H1 (cell line): ENCODE measurements at regions not wholly inside any gene's neighbourhood (a gene's known extent, or its start where the extent isn't known, plus 50 kb on each side); places are given as distances from the start of the nearest gene placed in this dataset.

Source experiments
- CTCF ChIA-PET: fragments of 300-600 bp; sonication (Branson Sonifier 250); formaldehyde crosslinking; loops from one replicate; lab custom pipeline; 2021; ENCODE audit not compliant: partially characterized antibody; lab: Charles Lee
- POLR2A ChIA-PET: fragments of 300-600 bp; sonication (Branson Sonifier 250); formaldehyde crosslinking; loops from one replicate; lab custom pipeline; 2021; ENCODE audit warnings: inconsistent platforms; ENCODE audit not compliant: partially characterized antibody; lab: Charles Lee
- DNase-seq, 2 experiments: peaks; one replicate each; pipeline versions ENCODE4 v3.0.0 to v3.0.0-alpha.2; 2010 to 2022; ENCODE audit warnings: low spot score in 2 of 2, low read depth in 1 of 2, mixed read lengths in 1 of 2
- FAIRE-seq: peaks from 2 replicates; lab custom pipeline; 2011; peaks lifted over from hg19 to GRCh38; lab: Jason Lieb, UNC
- H2AFZ ChIP-seq: 2 replicates; pipeline ENCODE4 v1.8.1; 2012; ENCODE audit warnings: low read length, inconsistent platforms
- H2AK5ac ChIP-seq: 2 replicates; pipeline ENCODE4 v1.6.1; 2013; ENCODE audit warnings: low read depth, low read length
- H2BK120ac ChIP-seq: replicated peaks from 2 replicates; pipeline ENCODE3; 2013; ENCODE audit warnings: low read depth, low read length, inconsistent platforms
- H2BK12ac ChIP-seq: 2 replicates; pipeline ENCODE4 v1.6.1; 2013; ENCODE audit warnings: low read depth, low read length
- H2BK15ac ChIP-seq: 2 replicates; pipeline ENCODE4 v1.6.1; 2013; ENCODE audit warnings: low read length
- H2BK20ac ChIP-seq: 2 replicates; pipeline ENCODE4 v1.6.1; 2013; ENCODE audit warnings: low read length
- H2BK5ac ChIP-seq: 2 replicates; pipeline ENCODE4 v1.6.1; 2013; ENCODE audit warnings: low read depth, low read length
- H3K14ac ChIP-seq: 2 replicates; pipeline ENCODE4 v1.6.1; 2013; ENCODE audit warnings: inconsistent platforms; ENCODE audit not compliant: insufficient read length
- H3K18ac ChIP-seq: 2 replicates; pipeline ENCODE4 v1.6.1; 2013; ENCODE audit warnings: low read length; ENCODE audit errors: extremely low read depth
- H3K23ac ChIP-seq: 2 replicates; pipeline ENCODE4 v1.6.1; 2013; ENCODE audit warnings: inconsistent platforms; ENCODE audit not compliant: insufficient read length
- H3K23me2 ChIP-seq: 2 replicates; pipeline ENCODE4 v1.6.1; 2013; ENCODE audit warnings: low read depth, low read length
- H3K27ac ChIP-seq: 2 replicates; pipeline ENCODE4 v1.6.1; 2011; ENCODE audit warnings: low read depth, low read length, inconsistent platforms
- H3K27me3 ChIP-seq, 4 experiments: replicated peaks in 1 of 4; 1 replicate in 1 of 4; 2 replicates in 3 of 4; pipeline versions ENCODE4 v1.6.1 to v1.8.1; 2011 to 2013; ENCODE audit warnings: low read length in 3 of 4, mild to moderate bottlenecking in 3 of 4, inconsistent platforms in 2 of 4, mixed read lengths in 2 of 4, moderate library complexity in 1 of 4; ENCODE audit not compliant: control insufficient read depth in 3 of 4, insufficient read depth in 3 of 4; ENCODE audit errors: extremely low read depth in 1 of 4
- H3K36me3 ChIP-seq, 4 experiments: 2 replicates each; pipeline versions ENCODE4 v1.6.1 to v1.8.1; 2011 to 2013; ENCODE audit warnings: mild to moderate bottlenecking in 4 of 4, low read length in 3 of 4, moderate library complexity in 2 of 4, control low read depth in 1 of 4, inconsistent platforms in 1 of 4; ENCODE audit not compliant: insufficient read depth in 4 of 4, control insufficient read depth in 2 of 4
- H3K4ac ChIP-seq: replicated peaks from 2 replicates; pipeline ENCODE3; 2013; ENCODE audit warnings: low read length, low read depth, mixed read lengths, inconsistent platforms; ENCODE audit not compliant: insufficient read length
- H3K4me1 ChIP-seq, 4 experiments: replicated peaks in 1 of 4; 1 replicate in 1 of 4; 2 replicates in 3 of 4; pipeline versions ENCODE4 v1.6.1 to v1.8.1; 2011 to 2013; ENCODE audit warnings: low read length in 3 of 4, inconsistent platforms in 2 of 4, mixed read lengths in 1 of 4; ENCODE audit not compliant: insufficient read depth in 4 of 4, control insufficient read depth in 3 of 4
- H3K4me2 ChIP-seq, 2 experiments: 2 replicates each; pipeline versions ENCODE4 v1.6.1 to v1.8.1; 2011 to 2013; ENCODE audit warnings: low read depth in 2 of 2, low read length in 2 of 2, control low read depth in 1 of 2, inconsistent platforms in 1 of 2, mild to moderate bottlenecking in 1 of 2; ENCODE audit not compliant: insufficient read depth in 1 of 2
- H3K4me3 ChIP-seq, 4 experiments: fragments of 200-600, 300-600 bp in 1 of 4; sonication (generic), shearing (Covaris generic), sonication (Bioruptor Twin) in 1 of 4; 2 replicates each; pipeline versions ENCODE4 v1.5.1 to v1.8.1; 2011 to 2016; ENCODE audit warnings: low read length in 4 of 4, low read depth in 3 of 4, control low read depth in 2 of 4, inconsistent platforms in 2 of 4, mild to moderate bottlenecking in 2 of 4, mixed read lengths in 1 of 4, moderate library complexity in 1 of 4; ENCODE audit not compliant: insufficient read depth in 2 of 4; ENCODE audit errors: extremely low read depth in 1 of 4
- H3K56ac ChIP-seq: replicated peaks from 2 replicates; pipeline ENCODE3; 2013; ENCODE audit warnings: low read depth, mild to moderate bottlenecking, mixed read lengths, low read length, inconsistent platforms; ENCODE audit not compliant: insufficient read length
- H3K79me1 ChIP-seq: 2 replicates; pipeline ENCODE4 v1.6.1; 2013; ENCODE audit warnings: low read depth, low read length, control low read depth
- H3K79me2 ChIP-seq, 2 experiments: 2 replicates each; pipeline versions ENCODE4 v1.6.1 to v1.8.1; 2012 to 2013; ENCODE audit warnings: low read length in 2 of 2, mild to moderate bottlenecking in 2 of 2, inconsistent platforms in 1 of 2; ENCODE audit not compliant: insufficient read depth in 2 of 2, control insufficient read depth in 1 of 2
- H3K9ac ChIP-seq, 4 experiments: replicated peaks in 1 of 4; 1 replicate in 1 of 4; 2 replicates in 3 of 4; pipeline versions ENCODE4 v1.6.1 to v1.8.1; 2011 to 2013; ENCODE audit warnings: low read depth in 3 of 4, low read length in 3 of 4, control low read depth in 2 of 4, mild to moderate bottlenecking in 2 of 4, moderate library complexity in 2 of 4, inconsistent platforms in 1 of 4; ENCODE audit errors: extremely low read depth in 1 of 4
- H3K9me3 ChIP-seq, 2 experiments: 2 replicates each; pipeline versions ENCODE4 v1.6.1 to v1.8.1; 2012 to 2013; ENCODE audit warnings: mild to moderate bottlenecking in 2 of 2, moderate library complexity in 2 of 2, control low read depth in 1 of 2, inconsistent platforms in 1 of 2, low read depth in 1 of 2, low read length in 1 of 2, mixed read lengths in 1 of 2; ENCODE audit not compliant: insufficient read depth in 2 of 2
- H4K20me1 ChIP-seq, 2 experiments: replicated peaks in 1 of 2; 2 replicates each; pipeline versions ENCODE3 to v1.8.1; 2011 to 2013; ENCODE audit warnings: inconsistent platforms in 2 of 2, low read length in 2 of 2, mild to moderate bottlenecking in 1 of 2; ENCODE audit not compliant: insufficient read depth in 2 of 2, control insufficient read depth in 1 of 2
- H4K5ac ChIP-seq: 2 replicates; pipeline ENCODE4 v1.6.1; 2013; ENCODE audit warnings: low read length, low read depth, mixed read lengths, inconsistent platforms; ENCODE audit not compliant: insufficient read length
- H4K8ac ChIP-seq: 2 replicates; pipeline ENCODE4 v1.8.0; 2013; ENCODE audit warnings: mild to moderate bottlenecking, moderate library complexity, low read length, inconsistent platforms; ENCODE audit not compliant: insufficient read depth; ENCODE audit errors: extremely low read depth
- H4K91ac ChIP-seq: replicated peaks from 2 replicates; pipeline ENCODE3; 2013; ENCODE audit warnings: low read length, mixed read lengths, inconsistent platforms; ENCODE audit not compliant: insufficient read length
- ASH2L ChIP-seq: fragments of 200-600, 300-600 bp; sonication (generic); IDR thresholded peaks from one replicate; pipeline ENCODE4 v1.7.1; 2017; ENCODE audit warnings: low read length
- BACH1 ChIP-seq: IDR thresholded peaks from 2 replicates; pipeline ENCODE4 v1.6.1; 2012; ENCODE audit warnings: low read length, improper control_type of control experiment
- BCL11A ChIP-seq, 2 experiments: IDR thresholded peaks; one replicate each; pipeline ENCODE4 v1.6.1; 2011; ENCODE audit warnings: low read depth in 2 of 2, low read length in 2 of 2, mild to moderate bottlenecking in 2 of 2
- CBX5 ChIP-seq: fragments of 300-800, 300-1000 bp; sonication (generic); IDR thresholded peaks from 2 replicates; pipeline ENCODE4 v1.7.1; 2016; ENCODE audit warnings: antibody characterized with exemption, low read length, low read depth
- CBX8 ChIP-seq: fragments of 300-800, 300-1000 bp; sonication (generic); IDR thresholded peaks from 2 replicates; pipeline ENCODE4 v1.7.1; 2016; ENCODE audit warnings: low read depth, low read length, borderline replicate concordance
- CEBPB ChIP-seq: IDR thresholded peaks from 2 replicates; pipeline ENCODE4 v1.6.1; 2012; ENCODE audit warnings: low read depth, low read length
- CREB1 ChIP-seq: IDR thresholded peaks from 2 replicates; pipeline ENCODE4 v1.6.1; 2012; ENCODE audit warnings: inconsistent platforms
- CTCF ChIP-seq, 3 experiments: IDR thresholded peaks; 1 replicate in 2 of 3; 2 replicates in 1 of 3; pipeline versions ENCODE4 v1.5.1 to v1.6.1; 2011; ENCODE audit warnings: low read length in 3 of 3, mild to moderate bottlenecking in 3 of 3, inconsistent platforms in 2 of 3, low read depth in 1 of 3, moderate library complexity in 1 of 3; ENCODE audit not compliant: insufficient read depth in 1 of 3; ENCODE audit errors: control extremely low read depth in 1 of 3
- KDM5A ChIP-seq: fragments of 200-600 bp; IDR thresholded peaks from 2 replicates; pipeline ENCODE4 v1.7.1; 2012; ENCODE audit warnings: mild to moderate bottlenecking, low read length, inconsistent platforms, mixed read lengths
- PHF8 ChIP-seq: fragments of 200-600 bp; sonication (generic); conservative IDR thresholded peaks from 2 replicates; pipeline ENCODE4 v1.7.1; 2012; ENCODE audit warnings: low read depth, mild to moderate bottlenecking, inconsistent platforms, low read length, moderate library complexity
- RBBP5 ChIP-seq: IDR thresholded peaks from 2 replicates; pipeline ENCODE4 v1.7.1; 2012; ENCODE audit warnings: low read depth, mild to moderate bottlenecking, inconsistent platforms, low read length, moderate library complexity, borderline replicate concordance
- RXRA ChIP-seq: IDR thresholded peaks from 2 replicates; pipeline ENCODE4 v1.6.1; 2011; ENCODE audit warnings: low read depth, mild to moderate bottlenecking, low read length, moderate library complexity; ENCODE audit not compliant: insufficient read depth
- TAF7 ChIP-seq: optimal IDR thresholded peaks from 2 replicates; pipeline ENCODE3; 2011; ENCODE audit warnings: low read depth, mild to moderate bottlenecking, inconsistent platforms, low read length, moderate library complexity, borderline replicate concordance
- WGBS, 2 experiments: shearing (Covaris generic) in 1 of 2; methylation state at CpG; one replicate each; pipeline versions ENCODE4 v1.1.6 to v1.1.7; 2013 to 2015; ENCODE audit warnings: low lambda C conversion rate in 2 of 2, mixed read lengths in 2 of 2, inconsistent platforms in 1 of 2, low coverage in 1 of 2, missing lambda C conversion rate in 1 of 2; ENCODE audit not compliant: insufficient replicate concordance in 2 of 2, insufficient coverage in 1 of 2, insufficient read length in 1 of 2; ENCODE audit errors: extremely low coverage in 1 of 2, missing lambda C conversion rate in 1 of 2; 5-methylcytosine and 5-hydroxymethylcytosine counted together

- Histone ChIP-seq H3K4me2 (no peak overlapping the region), H3K4me1 (no peaks in the 10 kb centered on the region), H3K9me3 (no peaks in the 10 kb centered on the region), H4K91ac (no peak overlapping the region), H3K9ac (no peak overlapping the region), H3K4ac (no peak overlapping the region), H3K27ac (no peak overlapping the region), H3K14ac (no peak overlapping the region), H3K4me3 (no peak overlapping the region), H3K23me2 (no peaks in the 10 kb centered on the region), H3K79me2 (no peaks in the 10 kb centered on the region), H4K5ac (no peak overlapping the region), H3K36me3 (no peaks in the 10 kb centered on the region), H2BK12ac (no peak overlapping the region), H3K27me3 (no peaks in the 10 kb centered on the region), H4K8ac (no peak overlapping the region), H3K23ac (no peak overlapping the region), H2BK20ac (no peak overlapping the region), H2AFZ (no peak overlapping the region), H3K18ac (no peak overlapping the region), H4K20me1 (no peaks in the 10 kb centered on the region), H3K56ac (no peak overlapping the region), H2BK5ac (no peak overlapping the region), H2BK15ac (no peak overlapping the region), H2BK120ac (no peak overlapping the region), H3K79me1 (no peaks in the 10 kb centered on the region), H2AK5ac (no peak overlapping the region)
- DNase-seq, result no peak
- CTCF ChIA-PET, result interaction anchor here (1.1 kb wide), 1 partner anchor 15 kb away, joined by 3 read pairs; no protein-coding TSS in a partner anchor
- POLR2A ChIA-PET, result no interaction called here
- WGBS, 2 experiments, result 93% methylated on average over 2 of the region's 2 CpGs; no CpG with 5 or more reads in 1 of the 2 experiments
- no peak for FAIRE-seq
- no peak for TF ChIP-seq ASH2L
- no peak for TF ChIP-seq TAF7
- TF ChIP-seq CREB1, result no peak
- TF ChIP-seq PHF8, result no peak
- TF ChIP-seq CBX5, result no peak
- no peak for TF ChIP-seq CEBPB
- no peak for TF ChIP-seq KDM5A
- TF ChIP-seq RXRA, result no peak
- TF ChIP-seq CTCF (IDR thresholded peaks at IDR 0.05; ENCODE audit: control extremely low read depth in 1 of 3, insufficient read depth in 1 of 3, low read depth in 1 of 3, low read length in 3 of 3), result no peak
- TF ChIP-seq BCL11A (IDR thresholded peaks at IDR 0.05; ENCODE audit: low read depth in 2 of 2, low read length in 2 of 2), result no peak
- no peak for TF ChIP-seq RBBP5
- no peak for TF ChIP-seq BACH1
- TF ChIP-seq CBX8, result no peak
These were observed 77.0 kb upstream of the PHYHIPL start for GRCh38 chr10:59099481-59099880.
